ENCODE measurements at regions not wholly inside any gene's neighbourhood (a gene's known extent, or its start where the extent isn't known, plus 50 kb on each side); places are given as distances from the start of the nearest gene placed in this dataset.

DNA sequence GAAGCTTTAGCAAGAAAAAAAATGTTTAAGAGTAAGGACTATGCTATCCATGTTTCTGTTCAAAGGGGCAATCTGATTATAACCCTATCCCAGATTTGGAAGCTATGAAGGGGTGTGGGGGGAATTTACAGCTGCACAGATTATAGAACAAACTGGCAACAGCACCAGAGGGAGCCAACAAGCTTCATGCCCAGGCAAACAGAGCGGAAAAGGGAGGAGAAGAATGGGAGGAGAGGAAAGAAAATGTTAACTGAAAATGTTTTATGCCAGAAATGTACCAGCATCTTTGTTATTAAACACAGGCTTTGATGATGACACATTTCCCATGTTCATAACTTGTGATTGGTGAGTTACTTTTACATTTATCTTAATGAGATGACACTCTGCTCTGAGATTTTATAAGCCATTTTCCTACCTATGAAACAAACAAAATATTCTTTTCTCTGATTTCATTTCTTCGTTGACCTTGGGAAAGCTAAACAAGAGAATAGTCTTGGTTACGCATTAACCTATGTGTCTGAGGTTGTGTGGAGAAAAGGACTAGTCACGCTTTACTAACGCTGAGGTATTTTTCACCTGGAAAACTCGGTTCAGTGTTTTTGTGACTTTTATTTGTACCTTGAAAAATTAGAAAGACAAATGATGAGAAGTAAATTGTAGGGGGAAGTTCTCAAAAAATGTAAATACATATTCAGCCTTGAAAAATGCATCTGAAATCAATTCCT is 235.8 kb upstream of the MIR17HG start:
- DNase-seq (ENCODE audit: extremely low spot score, unreplicated experiment): no peak
- no peak overlapping the region for H3K27ac Mint-ChIP-seq
- H3K4me3 Mint-ChIP-seq: peak overlapping the region; percentile 48
- H3K4me1 Mint-ChIP-seq (ENCODE audit: unreplicated experiment): peaks cover 20% of the 10 kb centered on the region
- TF ChIP-seq, protein P1, sequence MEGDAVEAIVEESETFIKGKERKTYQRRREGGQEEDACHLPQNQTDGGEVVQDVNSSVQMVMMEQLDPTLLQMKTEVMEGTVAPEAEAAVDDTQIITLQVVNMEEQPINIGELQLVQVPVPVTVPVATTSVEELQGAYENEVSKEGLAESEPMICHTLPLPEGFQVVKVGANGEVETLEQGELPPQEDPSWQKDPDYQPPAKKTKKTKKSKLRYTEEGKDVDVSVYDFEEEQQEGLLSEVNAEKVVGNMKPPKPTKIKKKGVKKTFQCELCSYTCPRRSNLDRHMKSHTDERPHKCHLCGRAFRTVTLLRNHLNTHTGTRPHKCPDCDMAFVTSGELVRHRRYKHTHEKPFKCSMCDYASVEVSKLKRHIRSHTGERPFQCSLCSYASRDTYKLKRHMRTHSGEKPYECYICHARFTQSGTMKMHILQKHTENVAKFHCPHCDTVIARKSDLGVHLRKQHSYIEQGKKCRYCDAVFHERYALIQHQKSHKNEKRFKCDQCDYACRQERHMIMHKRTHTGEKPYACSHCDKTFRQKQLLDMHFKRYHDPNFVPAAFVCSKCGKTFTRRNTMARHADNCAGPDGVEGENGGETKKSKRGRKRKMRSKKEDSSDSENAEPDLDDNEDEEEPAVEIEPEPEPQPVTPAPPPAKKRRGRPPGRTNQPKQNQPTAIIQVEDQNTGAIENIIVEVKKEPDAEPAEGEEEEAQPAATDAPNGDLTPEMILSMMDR (conservative IDR thresholded peaks at IDR 0.05): no peak
- no peaks in the 10 kb centered on the region for H3K27me3 Mint-ChIP-seq
- no peaks in the 10 kb centered on the region for H3K36me3 Mint-ChIP-seq
- H3K9me3 Mint-ChIP-seq: peaks cover 6% of the 10 kb centered on the region

DNA sequence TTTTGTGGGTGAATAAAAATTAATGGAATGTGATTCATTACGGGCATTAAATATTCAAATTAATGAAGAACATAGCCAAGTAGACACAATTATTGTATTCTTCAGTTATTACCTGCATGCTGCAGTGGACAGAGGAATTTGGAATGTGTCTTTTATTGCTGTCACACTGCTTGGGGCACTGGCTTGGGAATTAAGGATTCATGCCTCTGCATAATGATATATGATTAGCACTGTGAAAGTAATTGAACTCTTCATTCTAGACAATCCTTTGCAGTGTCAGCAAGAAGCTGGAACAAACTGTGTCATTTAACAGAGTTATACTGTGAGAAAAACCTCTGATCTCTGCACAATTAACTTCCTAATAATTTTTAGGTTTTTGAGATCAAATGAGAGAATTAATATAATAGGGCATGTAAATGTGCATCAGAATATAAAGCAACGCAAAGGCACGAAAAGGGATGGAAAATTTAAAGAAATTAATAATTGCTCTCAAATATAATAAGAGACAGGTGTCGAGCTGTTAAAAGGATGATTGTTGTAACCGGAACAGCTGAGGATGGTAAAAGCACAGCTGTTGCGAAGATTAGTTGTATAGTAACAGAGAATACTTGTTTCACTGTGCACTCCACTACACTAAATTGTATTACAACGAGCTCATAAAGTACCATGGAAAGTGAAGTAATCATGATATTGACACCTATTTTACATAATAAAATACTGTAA is 235.1 kb upstream of the MIR17HG start:
- no peaks in the 10 kb centered on the region for H3K27me3 Mint-ChIP-seq
- no peak for DNase-seq (ENCODE audit: extremely low spot score, unreplicated experiment)
- H3K4me1 Mint-ChIP-seq (ENCODE audit: unreplicated experiment): peaks cover 23% of the 10 kb centered on the region
- peaks cover 6% of the 10 kb centered on the region for H3K9me3 Mint-ChIP-seq
- no peak overlapping the region for H3K27ac Mint-ChIP-seq
- TF ChIP-seq, protein P1 (conservative IDR thresholded peaks at IDR 0.05): no peak
- no peaks in the 10 kb centered on the region for H3K36me3 Mint-ChIP-seq
- H3K4me3 Mint-ChIP-seq: no peak overlapping the region

DNA sequence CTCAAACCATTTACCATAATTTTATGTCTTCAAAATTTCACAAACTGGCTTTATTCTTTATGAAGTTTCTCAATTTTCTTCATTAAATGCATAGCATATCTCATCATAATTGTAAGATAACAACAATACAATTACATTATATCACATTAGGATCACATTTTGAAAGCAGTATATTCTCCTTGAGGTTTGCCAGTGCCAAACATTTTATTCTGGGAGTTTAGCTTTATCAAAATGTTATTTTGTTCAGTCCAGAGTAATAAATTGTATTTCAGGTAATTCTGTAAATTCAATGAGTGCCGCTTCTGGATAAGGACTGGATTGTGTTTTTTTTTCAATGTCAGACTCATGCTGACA is 234.6 kb upstream of the MIR17HG start:
- Mint-ChIP-seq H3K27ac (no peak overlapping the region), H3K4me1 (ENCODE audit: unreplicated experiment) (peaks cover 23% of the 10 kb centered on the region), H3K4me3 (no peak overlapping the region), H3K36me3 (no peaks in the 10 kb centered on the region), H3K9me3 (peaks cover 6% of the 10 kb centered on the region), H3K27me3 (no peaks in the 10 kb centered on the region)
- no peak for DNase-seq (ENCODE audit: extremely low spot score, unreplicated experiment)
- TF ChIP-seq, protein P1 (conservative IDR thresholded peaks at IDR 0.05): no peak

DNA sequence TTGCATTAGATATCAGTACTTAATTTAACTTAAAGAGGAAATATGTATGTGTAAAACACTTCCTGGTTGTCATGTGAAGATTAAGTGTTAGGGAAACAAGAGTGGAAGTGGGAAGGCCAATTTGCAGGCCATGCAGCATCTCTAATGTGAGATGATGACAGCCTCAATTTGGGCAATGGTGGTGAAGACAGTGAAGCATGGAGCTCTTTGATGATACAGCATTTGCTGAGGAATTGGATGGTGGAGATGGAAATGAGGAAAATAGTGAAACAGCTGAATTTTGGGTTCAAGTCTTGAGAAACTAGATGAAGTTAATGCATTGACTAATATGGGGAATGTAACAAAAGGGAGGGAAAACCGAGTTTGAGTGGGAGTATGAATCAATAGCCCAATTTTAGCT is 231.7 kb upstream of the MIR17HG start:
- Mint-ChIP-seq H3K4me1 (ENCODE audit: unreplicated experiment) (peaks cover 18% of the 10 kb centered on the region), H3K27me3 (no peaks in the 10 kb centered on the region), H3K36me3 (no peaks in the 10 kb centered on the region), H3K4me3 (no peak overlapping the region), H3K9me3 (peaks cover 6% of the 10 kb centered on the region), H3K27ac (no peak overlapping the region)
- TF ChIP-seq, protein P1 (conservative IDR thresholded peaks at IDR 0.05): no peak
- no peak for DNase-seq (ENCODE audit: extremely low spot score, unreplicated experiment)

DNA sequence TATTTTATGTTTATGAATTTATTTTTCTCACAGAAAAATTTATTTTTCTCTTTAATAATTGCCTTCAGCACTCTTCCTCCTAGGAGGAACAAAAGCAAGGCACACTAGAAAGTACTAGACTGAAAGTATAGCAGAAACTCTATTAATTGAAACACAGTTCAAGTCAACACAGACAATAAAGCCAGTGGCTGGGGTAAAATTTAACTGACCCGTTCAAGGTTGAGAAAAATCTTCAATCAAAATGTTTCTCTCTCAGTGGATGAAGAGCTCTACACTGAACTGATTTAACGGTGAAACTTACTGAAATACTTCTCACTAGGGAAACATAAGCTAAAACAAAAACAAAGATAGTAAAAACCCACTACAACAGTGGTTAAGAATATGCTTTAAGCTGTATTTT is 230.1 kb upstream of the MIR17HG start:
- no peak overlapping the region for H3K4me3 Mint-ChIP-seq
- no peaks in the 10 kb centered on the region for H3K27me3 Mint-ChIP-seq
- no peak for DNase-seq (ENCODE audit: extremely low spot score, unreplicated experiment)
- H3K4me1 Mint-ChIP-seq (ENCODE audit: unreplicated experiment): peaks cover 8% of the 10 kb centered on the region
- H3K36me3 Mint-ChIP-seq: no peaks in the 10 kb centered on the region
- TF ChIP-seq, protein P1 (conservative IDR thresholded peaks at IDR 0.05): no peak
- H3K9me3 Mint-ChIP-seq: peaks cover 6% of the 10 kb centered on the region
- no peak overlapping the region for H3K27ac Mint-ChIP-seq

Measured in type B pancreatic cell (in vitro differentiated cells).